HEK293 (cell line): ENCODE measurements at regions not wholly inside any gene's neighbourhood (a gene's known extent, or its start where the extent isn't known, plus 50 kb on each side); places are given as distances from the start of the nearest gene placed in this dataset.

ENCODE experiments used
- CTCF ChIA-PET: fragments of 350-600 bp; formaldehyde crosslinking; extraction: SDS; loops from one replicate; lab custom pipeline; 2021; ENCODE audit warnings: antibody characterized with exemption; lab: Yijun Ruan, JAX
- POLR2A ChIA-PET: fragments of 300-600 bp; formaldehyde crosslinking; extraction: SDS; loops from one replicate; lab custom pipeline; 2020; ENCODE audit warnings: antibody characterized with exemption, inconsistent platforms; lab: Yijun Ruan, JAX
- H3K27ac ChIP-seq: fragments of 200-500 bp; sonication (Bioruptor generic); 2 replicates; pipeline ENCODE4 v1.5.1; 2014; ENCODE audit warnings: low read depth, low read length, control low read depth, inconsistent platforms; ENCODE audit errors: extremely low read depth
- H3K36me3 ChIP-seq, 2 experiments: fragments of 200-500 bp in 1 of 2; sonication (Bioruptor generic) in 1 of 2; 1 replicate in 1 of 2; 2 replicates in 1 of 2; pipeline ENCODE4 v1.5.1; 2014 to 2017; ENCODE audit warnings: inconsistent platforms in 2 of 2, low read length in 2 of 2; ENCODE audit not compliant: control insufficient read depth in 2 of 2, insufficient read depth in 1 of 2
- H3K4me1 ChIP-seq: fragments of 200-500 bp; sonication (Bioruptor generic); 2 replicates; pipeline ENCODE4 v1.5.1; 2014; ENCODE audit warnings: mild to moderate bottlenecking, low read length, inconsistent platforms; ENCODE audit not compliant: control insufficient read depth, insufficient read depth
- H3K4me3 ChIP-seq: 2 replicates; pipeline ENCODE4 v1.5.1; 2011; ENCODE audit warnings: low read depth, mild to moderate bottlenecking, control low read depth, low read length, moderate library complexity
- H3K9me3 ChIP-seq: fragments of 200-500 bp; sonication (Bioruptor generic); 2 replicates; pipeline ENCODE4 v1.5.1; 2014; ENCODE audit warnings: low read depth, low read length, inconsistent platforms; ENCODE audit not compliant: control insufficient read depth, insufficient read depth
- EGR2 ChIP-seq: fragments of 450-650 bp; formaldehyde crosslinking; IDR thresholded peaks from 2 replicates; pipeline ENCODE4 v1.5.1; 2016; ENCODE audit warnings: low read depth, missing biosample characterization, missing genetic modification characterization
- GLI4 ChIP-seq: fragments of 450-650 bp; formaldehyde crosslinking; IDR thresholded peaks from 2 replicates; pipeline ENCODE4 v1.5.1; 2016; ENCODE audit warnings: missing biosample characterization, missing genetic modification characterization
- KLF10 ChIP-seq: fragments of 450-650 bp; IDR thresholded peaks from 2 replicates; pipeline ENCODE4 v1.5.1; 2018; ENCODE audit warnings: missing biosample characterization, mild to moderate bottlenecking, missing genetic modification characterization
- KLF9 ChIP-seq: fragments of 450-650 bp; formaldehyde crosslinking; IDR thresholded peaks from 2 replicates; pipeline ENCODE4 v1.5.1; 2016; ENCODE audit warnings: missing biosample characterization, missing genetic modification characterization, low read depth
- SALL2 ChIP-seq: fragments of 450-650 bp; formaldehyde crosslinking; IDR thresholded peaks from 2 replicates; pipeline ENCODE4 v1.5.0; 2017; ENCODE audit warnings: missing biosample characterization, mild to moderate bottlenecking, missing genetic modification characterization, borderline replicate concordance
- SETDB1 ChIP-seq: IDR thresholded peaks from one replicate; pipeline ENCODE4 v1.6.1; 2017; ENCODE audit warnings: mild to moderate bottlenecking, low read length, moderate library complexity, mixed read lengths; ENCODE audit not compliant: insufficient read length
- TRIM28 ChIP-seq: IDR thresholded peaks from 2 replicates; pipeline ENCODE4 v1.6.1; 2011; ENCODE audit warnings: low read length, control low read depth, borderline replicate concordance
- TSHZ1 ChIP-seq: fragments of 450-650 bp; formaldehyde crosslinking; IDR thresholded peaks from 2 replicates; pipeline ENCODE4 v1.5.1; 2016; ENCODE audit warnings: missing biosample characterization, missing genetic modification characterization, borderline replicate concordance
- ZBTB20 ChIP-seq: fragments of 450-650 bp; formaldehyde crosslinking; IDR thresholded peaks from 2 replicates; pipeline ENCODE4 v1.5.1; 2016; ENCODE audit warnings: missing biosample characterization, missing genetic modification characterization
- ZNF132 ChIP-seq: fragments of 450-650 bp; formaldehyde crosslinking; IDR thresholded peaks from 2 replicates; pipeline ENCODE4 v1.5.1; 2017; ENCODE audit warnings: missing biosample characterization, missing genetic modification characterization, borderline replicate concordance
- ZNF133 ChIP-seq: fragments of 450-650 bp; formaldehyde crosslinking; IDR thresholded peaks from 2 replicates; pipeline ENCODE4 v1.5.1; 2016; ENCODE audit warnings: missing biosample characterization, missing genetic modification characterization
- ZNF140 ChIP-seq: fragments of 450-650 bp; formaldehyde crosslinking; IDR thresholded peaks from 2 replicates; pipeline ENCODE4 v1.5.1; 2016; ENCODE audit warnings: missing biosample characterization, missing genetic modification characterization
- ZNF202 ChIP-seq: fragments of 450-650 bp; formaldehyde crosslinking; IDR thresholded peaks from 2 replicates; pipeline ENCODE4 v1.5.1; 2016; ENCODE audit warnings: missing biosample characterization, missing genetic modification characterization, borderline replicate concordance
- ZNF211 ChIP-seq: fragments of 450-650 bp; formaldehyde crosslinking; IDR thresholded peaks from 2 replicates; pipeline ENCODE4 v1.5.1; 2016; ENCODE audit warnings: low read depth, missing biosample characterization, missing genetic modification characterization
- ZNF26 ChIP-seq: fragments of 450-650 bp; formaldehyde crosslinking; IDR thresholded peaks from 2 replicates; pipeline ENCODE4 v1.5.1; 2016; ENCODE audit warnings: missing biosample characterization, missing genetic modification characterization
- ZNF280C ChIP-seq: fragments of 450-650 bp; formaldehyde crosslinking; IDR thresholded peaks from 2 replicates; pipeline ENCODE4 v1.5.1; 2016; ENCODE audit warnings: missing biosample characterization, missing genetic modification characterization
- ZNF391 ChIP-seq: fragments of 450-650 bp; formaldehyde crosslinking; IDR thresholded peaks from 2 replicates; pipeline ENCODE4 v1.5.1; 2016; ENCODE audit warnings: low read depth, missing biosample characterization, missing genetic modification characterization, borderline replicate concordance
- ZNF571 ChIP-seq: fragments of 450-650 bp; formaldehyde crosslinking; IDR thresholded peaks from 2 replicates; pipeline ENCODE4 v1.5.0; 2017; ENCODE audit warnings: missing biosample characterization, missing genetic modification characterization
- ZNF580 ChIP-seq: fragments of 450-650 bp; formaldehyde crosslinking; IDR thresholded peaks from 2 replicates; pipeline ENCODE4 v1.5.1; 2016; ENCODE audit warnings: missing biosample characterization, missing genetic modification characterization
- ZNF791 ChIP-seq: fragments of 450-650 bp; formaldehyde crosslinking; IDR thresholded peaks from 2 replicates; pipeline ENCODE4 v1.5.1; 2016; ENCODE audit warnings: missing biosample characterization, missing genetic modification characterization
- ZNF830 ChIP-seq: fragments of 450-650 bp; IDR thresholded peaks from 2 replicates; pipeline ENCODE4 v1.5.0; 2018; ENCODE audit warnings: missing biosample characterization, missing genetic modification characterization, low read depth, mild to moderate bottlenecking, moderate library complexity

- no peak for TF ChIP-seq ZNF26
- no peak for TF ChIP-seq ZNF580 (tag by site-specific recombination)
- TF ChIP-seq GLI4 = no peak
- TF ChIP-seq ZNF133 (tag by site-specific recombination) = no peak
Measured at GRCh38 chr1:118300808-118301207, 115.8 kb upstream of the SPAG17 start (continued).

- no peaks in the 10 kb centered on the region for H3K4me1 ChIP-seq
- no peaks in the 10 kb centered on the region for H3K9me3 ChIP-seq
- no peak for TF ChIP-seq ZNF571
- POLR2A ChIA-PET = no interaction called here
- H3K27ac ChIP-seq = no peak overlapping the region
- no peaks in the 10 kb centered on the region for H3K36me3 ChIP-seq
- CTCF ChIA-PET = no interaction called here
- no peak overlapping the region for H3K4me3 ChIP-seq
Measured at GRCh38 chr1:118298397-118298796, 113.4 kb upstream of the SPAG17 start.

GRCh38 chr1:118297521-118297920 is 112.5 kb upstream of the SPAG17 start:
- no peaks in the 10 kb centered on the region for H3K36me3 ChIP-seq
- CTCF ChIA-PET = no interaction called here
- H3K27ac ChIP-seq = no peak overlapping the region
- no peaks in the 10 kb centered on the region for H3K9me3 ChIP-seq
- TF ChIP-seq SETDB1 (no peak), ZNF830 (tag by site-specific recombination) (no peak), EGR2 (tag by site-specific recombination) (no peak), KLF10 (no peak), ZNF140 (tag by site-specific recombination) (no peak), TSHZ1 (tag by site-specific recombination) (no peak), ZNF202 (tag by site-specific recombination) (no peak), ZNF132 (no peak)
- TF ChIP-seq, all 188 proteins: peak for 0
- POLR2A ChIA-PET = no interaction called here
- no peak overlapping the region for H3K4me3 ChIP-seq
- no peaks in the 10 kb centered on the region for H3K4me1 ChIP-seq

- no peaks in the 10 kb centered on the region for H3K4me1 ChIP-seq
- no peak for TF ChIP-seq ZNF211 (tag by site-specific recombination)
- TF ChIP-seq ZNF280C = no peak
- 0 out of 2 replicates have a peak, but pooled peaks have one; percentile 11 for TF ChIP-seq TRIM28
- TF ChIP-seq ZBTB20 (tag by site-specific recombination) = peak; percentile 33; the same call in 1 of the 2 replicates
- no peak for TF ChIP-seq SALL2
- TF ChIP-seq ZNF571 = no peak
- no peak for TF ChIP-seq ZNF791 (tag by site-specific recombination)
- TF ChIP-seq KLF9 = no peak
- TF ChIP-seq ZNF391 (tag by site-specific recombination) = no peak
- ChIA-PET POLR2A (no interaction called here), CTCF (interaction anchor here (1.2 kb wide), 1 partner anchor 140 kb away, joined by 4 read pairs; no protein-coding TSS in a partner anchor)
- no peak overlapping the region for H3K4me3 ChIP-seq
- H3K36me3 ChIP-seq = no peaks in the 10 kb centered on the region
- no peaks in the 10 kb centered on the region for H3K9me3 ChIP-seq
- H3K27ac ChIP-seq = no peak overlapping the region
Measured at GRCh38 chr1:118294875-118295642, 110.0 kb upstream of the SPAG17 start.
